Endothelial cell of hepatic sinusoid (primary cell): ENCODE measurements at regions not wholly inside any gene's neighbourhood (a gene's known extent, or its start where the extent isn't known, plus 50 kb on each side); places are given as distances from the start of the nearest gene placed in this dataset.

Experiments used
- in situ Hi-C: cut with HindIII; loops from 2 replicates; pipeline ENCODE4 v1.10.0; 2017; ENCODE audit warnings: low sequenced_read_pairs

DNA sequence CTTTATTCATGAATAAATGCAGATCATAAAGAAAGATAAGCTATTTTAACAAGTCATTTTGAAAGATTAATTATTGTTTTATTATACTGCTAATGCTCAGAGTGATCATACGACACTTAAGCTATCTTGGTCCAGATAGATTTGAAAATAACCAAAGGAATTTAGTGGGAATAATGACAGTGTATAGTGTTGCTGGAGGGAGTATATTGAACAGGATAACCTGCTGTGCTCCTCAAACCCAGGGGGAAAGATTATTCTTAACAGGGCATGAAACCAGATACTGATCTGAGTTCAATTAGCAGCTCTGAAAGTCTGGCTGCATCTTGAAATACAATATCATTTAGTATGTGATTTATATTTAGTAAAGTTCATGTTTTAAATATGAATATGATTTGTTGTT, 216.3 kb upstream of the ITGA4 start:
- in situ Hi-C loops, result no loop called here

- in situ Hi-C loops, result no loop called here
Observed at GRCh38 chr2:181241366-181241765, 215.8 kb upstream of the ITGA4 start.

- in situ Hi-C loops, result no loop called here
Observed at GRCh38 chr2:181241797-181242196, 215.4 kb upstream of the ITGA4 start.

GRCh38 chr2:181242262-181242661, 214.9 kb upstream of the ITGA4 start:
- in situ Hi-C loops, result no loop called here

DNA sequence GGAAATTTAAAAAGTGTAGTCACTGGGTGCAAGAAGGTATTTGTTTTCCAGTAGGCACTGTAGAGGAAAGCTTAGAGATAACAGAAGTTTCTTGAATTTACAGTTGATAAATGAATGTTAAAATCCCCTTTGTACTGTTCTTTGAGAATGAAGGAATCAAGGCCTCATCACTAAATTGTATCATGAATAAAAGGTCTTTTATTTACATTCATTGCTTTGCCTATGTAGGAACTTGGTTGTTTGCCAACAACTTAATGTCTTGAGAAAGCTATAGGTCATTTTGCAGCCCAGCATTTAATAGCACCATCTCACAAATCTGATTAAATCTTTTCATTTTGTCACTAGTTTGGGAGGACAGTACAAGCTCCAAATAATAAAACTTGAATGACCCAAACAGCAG, 213.9 kb upstream of the ITGA4 start:
- in situ Hi-C loops, result no loop called here

GRCh38 chr2:181250691-181251090, 206.5 kb upstream of the ITGA4 start:
- in situ Hi-C loops, result no loop called here

- in situ Hi-C loops, result no loop called here
Observed at GRCh38 chr2:181252262-181253148, 204.7 kb upstream of the ITGA4 start.

DNA sequence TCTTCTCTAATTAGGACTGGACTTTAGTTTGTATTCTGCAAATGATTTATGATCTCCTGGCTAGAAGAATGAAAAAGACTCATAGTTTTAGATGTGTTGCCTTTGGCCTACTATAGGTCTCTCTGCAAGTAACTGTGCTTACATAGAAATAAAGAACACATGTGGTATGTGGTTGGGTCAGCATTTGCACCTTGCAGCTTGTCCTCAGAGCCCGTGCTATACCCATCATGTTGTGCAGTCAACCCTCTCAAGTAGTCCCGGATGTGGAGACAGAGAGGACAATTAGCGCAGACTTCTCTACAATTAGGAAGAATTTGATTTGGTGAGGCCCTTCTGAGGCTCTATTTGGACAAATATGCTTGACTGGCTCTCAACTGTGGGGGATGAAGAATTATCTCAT, 203.7 kb upstream of the ITGA4 start:
- in situ Hi-C loops, result no loop called here

- in situ Hi-C loops, result no loop called here
Observed at GRCh38 chr2:181255651-181256050, 201.5 kb upstream of the ITGA4 start.

GRCh38 chr2:181258720-181259119, 198.5 kb upstream of the ITGA4 start:
- in situ Hi-C loops, result no loop called here

GRCh38 chr2:181262782-181263181, 194.4 kb upstream of the ITGA4 start:
- in situ Hi-C loops, result no loop called here

DNA sequence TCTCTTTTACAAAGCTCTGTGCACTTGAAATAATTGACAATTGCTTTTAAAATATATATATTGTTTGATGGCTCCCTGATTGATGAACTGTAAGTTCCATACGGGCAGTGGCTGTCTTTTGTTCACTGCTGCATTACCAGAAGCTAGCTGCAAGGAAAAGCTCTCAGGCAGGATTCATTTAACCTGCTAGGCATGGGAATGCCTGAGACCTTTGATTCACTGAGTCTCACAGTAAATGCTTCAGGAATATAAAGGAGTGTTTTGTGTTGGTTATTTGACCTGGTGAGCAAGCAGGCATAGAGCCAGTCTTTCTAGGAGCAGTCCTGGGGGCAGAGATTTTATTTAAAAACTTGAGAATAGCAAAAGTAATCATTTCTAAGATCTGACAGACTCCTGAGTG, 193.2 kb upstream of the ITGA4 start:
- in situ Hi-C loops, result no loop called here

DNA sequence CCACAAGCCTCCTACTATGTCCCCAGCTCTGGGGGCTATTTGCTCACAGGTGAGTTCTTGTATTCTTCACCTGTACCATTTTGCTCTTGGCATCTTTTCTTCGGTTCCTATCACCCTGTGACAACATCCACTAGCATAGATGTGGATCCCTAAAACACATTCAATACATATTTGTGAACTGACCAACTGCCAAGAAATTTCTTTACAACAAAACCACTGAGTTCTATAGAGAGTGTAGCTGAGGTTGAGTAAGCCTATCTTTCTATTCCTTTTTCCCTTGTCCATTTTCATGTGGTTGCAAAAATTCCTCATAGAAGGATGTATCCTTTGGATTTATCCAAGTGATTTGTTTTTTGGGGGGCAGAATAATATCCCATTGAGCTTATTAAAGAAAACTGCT, 192.7 kb upstream of the ITGA4 start:
- in situ Hi-C loops, result no loop called here

DNA sequence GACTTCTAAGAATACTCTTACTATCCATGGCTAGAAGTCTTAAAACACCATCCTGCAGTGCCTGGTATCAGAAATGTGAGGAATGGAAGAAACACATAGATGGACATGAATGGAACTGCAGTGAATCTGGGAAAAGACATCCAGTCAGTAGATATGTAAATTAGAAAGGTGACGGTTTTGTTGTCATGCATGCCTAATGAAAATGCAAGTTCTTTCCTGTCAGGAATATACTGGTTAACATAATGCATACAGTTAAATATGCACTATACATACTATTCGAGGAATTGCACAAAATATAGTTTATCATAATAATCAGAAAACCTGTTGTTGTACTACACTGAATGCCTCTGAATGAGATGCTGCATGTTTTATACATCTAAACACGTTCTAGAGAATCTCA, 190.6 kb upstream of the ITGA4 start:
- in situ Hi-C loops, result no loop called here

DNA sequence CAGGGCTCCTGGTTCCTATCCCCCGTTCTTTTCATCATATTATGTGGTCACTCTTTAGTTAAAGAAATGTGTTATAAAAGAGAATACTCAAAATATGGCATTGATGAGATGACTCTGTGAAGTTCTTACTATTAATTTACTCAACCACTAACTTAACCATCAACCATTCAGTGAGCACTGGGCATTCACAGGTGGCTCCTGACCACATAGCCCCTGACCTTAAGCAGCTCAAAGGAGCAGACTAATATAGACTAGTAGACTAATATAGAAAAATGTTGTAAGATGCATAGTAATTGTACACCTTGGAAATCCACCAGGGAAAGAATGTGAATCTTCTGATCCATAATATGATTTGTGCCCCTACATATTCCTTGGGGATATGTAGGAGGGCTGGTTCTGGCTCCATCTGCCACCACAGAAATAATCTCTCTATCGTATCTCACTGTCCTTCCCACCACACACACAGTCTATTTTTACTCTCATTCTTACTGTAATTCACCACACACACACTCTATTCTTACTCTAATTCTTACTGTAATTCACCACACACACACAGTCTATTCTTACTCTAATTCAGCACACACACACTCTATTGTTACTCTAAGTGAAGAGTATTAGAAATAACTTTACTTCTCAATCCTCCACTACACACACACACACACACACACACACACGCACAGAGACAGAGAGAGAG, 188.9 kb upstream of the ITGA4 start:
- in situ Hi-C loops, result no loop called here

DNA sequence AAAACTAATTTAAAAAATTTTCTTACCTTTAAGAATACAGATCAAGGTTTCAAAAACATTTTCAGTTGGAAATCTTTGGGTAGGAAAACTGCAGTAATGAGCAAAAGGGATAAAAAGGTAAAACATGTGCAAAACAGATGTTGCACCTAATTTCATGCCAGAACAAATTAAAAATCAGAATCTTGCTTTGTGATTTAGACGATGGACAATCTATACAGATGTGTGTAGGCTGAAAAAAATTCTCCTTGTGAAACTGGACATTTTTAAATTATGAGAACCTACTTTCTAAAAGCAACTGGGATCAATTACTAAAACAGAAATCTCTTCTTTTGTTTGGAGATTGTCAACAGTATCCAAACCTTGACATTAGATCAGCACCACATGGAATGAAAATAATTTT, 183.2 kb upstream of the ITGA4 start:
- in situ Hi-C loops, result no loop called here

DNA sequence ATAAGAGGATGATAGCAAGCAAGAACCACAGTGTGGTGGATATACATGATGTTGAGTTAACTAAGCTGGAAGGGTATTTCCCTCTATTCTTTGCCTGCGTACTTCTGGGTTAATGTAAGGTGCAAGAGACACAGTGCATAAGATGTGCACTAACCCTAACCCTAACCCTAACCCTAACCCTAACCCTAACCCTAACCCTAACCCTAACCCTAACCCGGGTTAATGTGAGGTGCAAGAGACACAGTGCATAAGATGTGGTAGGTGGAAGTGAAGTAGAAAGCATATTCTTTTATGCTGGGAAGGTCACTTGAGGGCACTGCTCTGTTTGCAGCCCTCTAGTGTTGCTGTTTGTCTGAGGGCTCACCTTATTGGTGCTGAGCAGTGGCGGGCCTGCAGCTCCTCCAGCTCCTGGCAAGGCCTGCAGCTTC, 181.5 kb upstream of the ITGA4 start:
- in situ Hi-C loops, result no loop called here

GRCh38 chr2:181281206-181281832, 175.9 kb upstream of the ITGA4 start:
- in situ Hi-C loops, result no loop called here

DNA sequence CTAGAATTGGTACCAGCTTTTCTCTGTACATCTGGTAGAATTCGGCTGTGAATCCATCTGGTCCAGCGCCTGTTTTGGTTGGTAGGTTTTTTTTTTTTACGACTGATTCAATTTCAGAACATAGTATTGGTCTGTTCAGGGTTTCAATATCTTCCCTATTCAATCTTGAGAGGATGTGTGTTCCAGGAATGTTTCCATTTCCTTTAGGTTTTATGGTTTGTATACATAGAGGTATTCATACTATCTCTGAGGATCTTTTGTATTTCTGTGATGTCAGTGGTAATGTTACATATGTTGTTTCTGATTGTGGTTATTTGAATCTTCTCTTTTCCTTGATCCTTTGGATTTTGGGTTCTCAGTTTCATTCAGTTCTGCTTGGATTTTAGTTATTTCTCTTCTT, 172.1 kb upstream of the ITGA4 start:
- in situ Hi-C loops, result no loop called here

GRCh38 chr2:181289698-181290097, 167.5 kb upstream of the ITGA4 start:
- in situ Hi-C loops, result no loop called here

- in situ Hi-C loops, result no loop called here
Observed at GRCh38 chr2:181290182-181290581, 167.0 kb upstream of the ITGA4 start.

DNA sequence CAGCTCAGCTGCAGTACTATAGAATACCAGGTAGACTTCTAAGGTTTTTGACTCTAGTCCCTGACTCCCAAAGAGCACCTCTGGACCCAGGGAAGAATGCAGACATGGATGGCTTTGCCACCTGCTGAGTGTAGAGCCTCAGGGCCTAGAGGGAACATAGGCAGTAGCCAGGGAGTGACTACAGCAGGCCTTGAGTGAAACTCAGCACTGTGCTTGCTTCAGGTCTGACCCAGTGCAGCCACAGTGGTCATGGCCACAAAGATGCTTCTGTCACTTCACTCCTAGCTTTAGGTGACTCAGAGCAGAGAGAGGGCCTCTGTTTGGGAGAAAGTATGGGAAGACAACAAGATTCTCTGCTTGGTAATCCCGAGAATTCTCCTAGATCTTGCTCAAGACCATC, 162.2 kb upstream of the ITGA4 start:
- in situ Hi-C loops, result no loop called here
